Breast epithelium (tissue), 3 donors: ENCODE measurements at regions not wholly inside any gene's neighbourhood (a gene's known extent, or its start where the extent isn't known, plus 50 kb on each side); places are given as distances from the start of the nearest gene placed in this dataset.

Source experiments
- POLR2AphosphoS5 ChIP-seq, 3 donors: sonication (generic); formaldehyde crosslinking; IDR thresholded peaks; one replicate each; pipeline ENCODE4 v1.6.1; 2017; ENCODE audit warnings: antibody characterized with exemption in 3 of 3
- TF ChIP-seq, protein P1 (sequence below), 3 donors: fragments of 450-650 bp; IDR thresholded peaks; one replicate each; pipeline ENCODE4 v1.5.1; 2016 to 2017; ENCODE audit warnings: antibody characterized with exemption in 3 of 3, mild to moderate bottlenecking in 3 of 3, moderate library complexity in 3 of 3

DNA sequence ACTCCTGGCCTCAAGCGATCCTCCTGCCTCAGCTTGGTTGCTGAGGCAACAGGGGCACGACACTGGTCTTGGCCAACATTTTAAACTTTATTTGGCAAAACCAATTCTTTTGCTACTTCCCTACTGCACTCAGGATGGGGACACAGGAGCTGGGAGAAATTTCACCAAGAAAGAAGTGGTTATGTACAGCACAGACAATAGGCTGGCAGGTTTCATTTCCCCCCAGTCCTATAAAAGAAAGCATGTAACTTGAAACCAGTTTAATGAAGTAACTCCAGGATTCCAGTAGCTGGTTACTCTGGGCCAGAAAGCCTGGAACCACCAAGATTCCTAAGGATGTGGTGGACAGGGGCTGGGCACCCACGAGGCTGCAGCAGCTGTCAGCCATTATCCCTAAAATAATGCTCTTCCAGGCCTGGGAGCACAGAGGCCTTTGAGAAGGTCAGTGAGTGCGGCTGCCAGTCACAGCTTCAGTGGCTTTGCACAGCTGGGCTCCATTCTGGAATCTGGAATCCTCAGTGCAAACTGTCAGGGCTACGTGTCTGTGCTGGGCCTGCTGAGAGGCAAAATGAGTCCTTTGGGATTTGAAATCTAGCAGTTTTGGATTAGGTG lies 142.3 kb upstream of the ITGA6 start:
- TF ChIP-seq, protein P1, sequence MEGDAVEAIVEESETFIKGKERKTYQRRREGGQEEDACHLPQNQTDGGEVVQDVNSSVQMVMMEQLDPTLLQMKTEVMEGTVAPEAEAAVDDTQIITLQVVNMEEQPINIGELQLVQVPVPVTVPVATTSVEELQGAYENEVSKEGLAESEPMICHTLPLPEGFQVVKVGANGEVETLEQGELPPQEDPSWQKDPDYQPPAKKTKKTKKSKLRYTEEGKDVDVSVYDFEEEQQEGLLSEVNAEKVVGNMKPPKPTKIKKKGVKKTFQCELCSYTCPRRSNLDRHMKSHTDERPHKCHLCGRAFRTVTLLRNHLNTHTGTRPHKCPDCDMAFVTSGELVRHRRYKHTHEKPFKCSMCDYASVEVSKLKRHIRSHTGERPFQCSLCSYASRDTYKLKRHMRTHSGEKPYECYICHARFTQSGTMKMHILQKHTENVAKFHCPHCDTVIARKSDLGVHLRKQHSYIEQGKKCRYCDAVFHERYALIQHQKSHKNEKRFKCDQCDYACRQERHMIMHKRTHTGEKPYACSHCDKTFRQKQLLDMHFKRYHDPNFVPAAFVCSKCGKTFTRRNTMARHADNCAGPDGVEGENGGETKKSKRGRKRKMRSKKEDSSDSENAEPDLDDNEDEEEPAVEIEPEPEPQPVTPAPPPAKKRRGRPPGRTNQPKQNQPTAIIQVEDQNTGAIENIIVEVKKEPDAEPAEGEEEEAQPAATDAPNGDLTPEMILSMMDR (IDR thresholded peaks at IDR 0.05) = no peak
- TF ChIP-seq POLR2AphosphoS5 (IDR thresholded peaks at IDR 0.05) = no peak
